GM12878 (cell line): ENCODE measurements at regions not wholly inside any gene's neighbourhood (a gene's known extent, or its start where the extent isn't known, plus 50 kb on each side); places are given as distances from the start of the nearest gene placed in this dataset.

Experiments
- ATAC-seq: fragments of 200-7000 bp; cut with Tn5 transposase; 3 replicates; pipeline ENCODE4 v1.9.1; 2020; ENCODE audit warnings: mild to moderate bottlenecking, moderate library complexity
- BruUV-seq: library from RNA; stranded (reverse); fragments of 400-500 nt; replicated peaks from 2 replicates; lab custom pipeline; 2021; lab: Mats Ljungman, UMichigan
- CTCF ChIA-PET: fragments of 300-600 bp; sonication (Branson Sonifier 250); formaldehyde crosslinking; extraction: SDS; loops from one replicate; lab custom pipeline; 2021; ENCODE audit warnings: inconsistent platforms; lab: Yijun Ruan, JAX
- POLR2A ChIA-PET: fragments of 350-600 bp; formaldehyde crosslinking; extraction: SDS; loops from one replicate; lab custom pipeline; 2021; ENCODE audit warnings: inconsistent platforms; lab: Charles Lee
- RAD21 ChIA-PET: fragments of 300-600 bp; sonication (Branson Sonifier 250); formaldehyde crosslinking; loops from one replicate; lab custom pipeline; 2023; ENCODE audit warnings: antibody characterized with exemption; ENCODE audit not compliant: unreplicated experiment; lab: Charles Lee
- SMC1A ChIA-PET: fragments of 300-600 bp; sonication (Branson Sonifier 250); formaldehyde crosslinking; loops from one replicate; lab custom pipeline; 2023; ENCODE audit not compliant: unreplicated experiment, uncharacterized antibody; lab: Charles Lee
- DNase-seq: peaks from one replicate; pipeline ENCODE4 v3.0.0-alpha.2; 2011; ENCODE audit warnings: low read depth, low spot score
- FAIRE-seq: peaks from 3 replicates; lab custom pipeline; 2011; peaks lifted over from hg19 to GRCh38; lab: Jason Lieb, UNC
- H2AFZ ChIP-seq: 2 replicates; pipeline ENCODE4 v1.6.0; 2011; ENCODE audit warnings: low read depth, low read length, control low read depth; ENCODE audit not compliant: control insufficient read depth
- H3K27ac ChIP-seq: 2 replicates; pipeline ENCODE4 v1.5.1; 2011; ENCODE audit warnings: control low read depth; ENCODE audit not compliant: control insufficient read depth, insufficient read depth
- H3K27me3 ChIP-seq, 2 experiments: replicated peaks in 1 of 2; 2 replicates each; pipeline versions ENCODE4 v1.6.0 to v1.6.1; 2011; ENCODE audit warnings: low read length in 1 of 2; ENCODE audit not compliant: control insufficient read depth in 2 of 2, insufficient read depth in 2 of 2
- H3K36me3 ChIP-seq, 2 experiments: 2 replicates each; pipeline ENCODE4 v1.5.1; 2011; ENCODE audit warnings: low read length in 1 of 2; ENCODE audit not compliant: control insufficient read depth in 2 of 2, insufficient read depth in 2 of 2
- H3K4me1 ChIP-seq: 2 replicates; pipeline ENCODE4 v1.6.1; 2011; ENCODE audit warnings: mild to moderate bottlenecking, low read length, moderate library complexity, mixed read lengths; ENCODE audit not compliant: control insufficient read depth, insufficient read depth
- H3K4me2 ChIP-seq: 2 replicates; pipeline ENCODE4 v1.6.0; 2011; ENCODE audit warnings: control low read depth; ENCODE audit not compliant: control insufficient read depth, insufficient read depth
- H3K4me3 ChIP-seq: fragments of 200-600 bp; sonication (generic); 2 replicates; pipeline ENCODE4 v1.5.1; 2016
- H3K79me2 ChIP-seq: 2 replicates; pipeline ENCODE4 v1.6.0; 2011; ENCODE audit warnings: low read length; ENCODE audit not compliant: control insufficient read depth, insufficient read depth
- H3K9ac ChIP-seq: 2 replicates; pipeline ENCODE4 v1.8.0; 2011; ENCODE audit warnings: low read length, control low read depth, mixed read lengths; ENCODE audit not compliant: control insufficient read depth, insufficient read depth
- H3K9me3 ChIP-seq: replicated peaks from 3 replicates; pipeline ENCODE4 v1.5.1; 2011; ENCODE audit warnings: mild to moderate bottlenecking, low read length; ENCODE audit not compliant: control insufficient read depth, insufficient read depth
- H4K20me1 ChIP-seq: 2 replicates; pipeline ENCODE4 v1.6.0; 2011; ENCODE audit not compliant: control insufficient read depth, insufficient read depth
- CBX3 ChIP-seq: fragments of 200-600 bp; sonication (generic); IDR thresholded peaks from 2 replicates; pipeline ENCODE4 v1.6.1; 2016; ENCODE audit warnings: low read depth, borderline replicate concordance
- E2F4 ChIP-seq: IDR thresholded peaks from 2 replicates; pipeline ENCODE4 v1.6.1; 2012; ENCODE audit warnings: low read depth, low read length, improper control_type of control experiment
- FOS ChIP-seq: IDR thresholded peaks from 3 replicates; pipeline ENCODE4 v1.6.1; 2011; ENCODE audit warnings: borderline replicate concordance; ENCODE audit not compliant: insufficient read length; ENCODE audit errors: extremely low read depth
- IKZF2 ChIP-seq, 2 experiments: fragments of 450-650 bp; IDR thresholded peaks; 2 replicates each; pipeline ENCODE4 v1.6.1; 2017; ENCODE audit warnings: mild to moderate bottlenecking in 2 of 2, moderate library complexity in 2 of 2
- MYC ChIP-seq: IDR thresholded peaks from 2 replicates; pipeline ENCODE4 v1.6.1; 2011; ENCODE audit warnings: mild to moderate bottlenecking, low read length, moderate library complexity, inconsistent platforms; ENCODE audit not compliant: insufficient read depth, insufficient replicate concordance, insufficient read length, severe bottlenecking
- NFIC ChIP-seq: IDR thresholded peaks from 2 replicates; pipeline ENCODE4 v1.6.1; 2012; ENCODE audit warnings: low read depth, mild to moderate bottlenecking, inconsistent platforms, low read length, moderate library complexity
- PAX8 ChIP-seq: fragments of 450-650 bp; IDR thresholded peaks from 2 replicates; pipeline ENCODE4 v1.6.1; 2017; ENCODE audit warnings: mild to moderate bottlenecking, moderate library complexity
- RCOR1 ChIP-seq: conservative IDR thresholded peaks from 2 replicates; pipeline ENCODE4 v1.6.1; 2012; ENCODE audit warnings: low read depth, low read length, improper control_type of control experiment
- SP1 ChIP-seq: IDR thresholded peaks from one replicate; pipeline ENCODE4 v1.6.1; 2011; ENCODE audit warnings: low read depth, low read length
- SPI1 ChIP-seq: IDR thresholded peaks from 2 replicates; pipeline ENCODE4 v1.6.1; 2011; ENCODE audit warnings: low read depth, mild to moderate bottlenecking, low read length, moderate library complexity, borderline replicate concordance; ENCODE audit not compliant: insufficient read depth
- ZNF274 ChIP-seq: IDR thresholded peaks from one replicate; pipeline ENCODE4 v1.8.0; 2011; ENCODE audit not compliant: insufficient read length, insufficient read depth
- WGBS: methylation state at CpG from one replicate; pipeline ENCODE4 v1.1.6; 2016; ENCODE audit warnings: low lambda C conversion rate; ENCODE audit not compliant: insufficient replicate concordance, insufficient coverage; ENCODE audit errors: missing lambda C conversion rate; 5-methylcytosine and 5-hydroxymethylcytosine counted together
- in situ Hi-C: fragments of 300-500 bp; cut with MboI; formaldehyde crosslinking; loops from 9 replicates; pipeline ENCODE4 v1.14.3; 2018; ENCODE audit warnings: mixed read lengths
- intact Hi-C: fragments of 100-400 bp; cut with micrococcal nuclease; formaldehyde crosslinking; loops from one replicate; pipeline ENCODE4 v1.14.2; 2022; ENCODE audit not compliant: unreplicated experiment
- TF ChIP-seq, protein P1 (sequence below): IDR thresholded peaks from 2 replicates; pipeline ENCODE4 v1.6.1; 2011; ENCODE audit warnings: low read depth, low read length, improper control_type of control experiment, borderline replicate concordance

DNA sequence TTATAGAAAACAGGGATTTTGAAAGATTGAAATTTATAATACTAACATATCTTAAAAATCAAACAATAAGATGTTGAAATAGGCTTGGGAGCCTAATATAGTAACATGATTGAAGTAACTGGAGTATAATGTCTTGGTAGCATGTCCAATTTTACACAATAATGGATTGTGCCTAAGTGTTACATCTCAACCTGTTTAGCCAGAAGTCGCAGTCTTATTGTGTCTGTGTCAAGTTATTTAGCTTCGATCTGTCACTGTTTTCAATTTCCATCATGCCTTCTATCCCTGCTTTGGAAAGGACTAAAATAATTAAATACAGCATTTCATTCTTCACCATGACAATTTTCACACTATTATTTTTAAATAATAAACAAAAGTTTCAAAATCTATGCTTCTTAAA lies 1352.2 kb downstream of the SI start:
- Histone ChIP-seq H4K20me1 (no peaks in the 10 kb centered on the region), H3K4me3 (no peak overlapping the region), H3K36me3 (no peaks in the 10 kb centered on the region), H3K27ac (no peak overlapping the region), H3K79me2 (no peaks in the 10 kb centered on the region), H3K9me3 (no peaks in the 10 kb centered on the region), H2AFZ (no peak overlapping the region), H3K9ac (no peak overlapping the region), H3K4me2 (no peak overlapping the region), H3K4me1 (no peaks in the 10 kb centered on the region)
- POLR2A ChIA-PET: no interaction called here
- SMC1A ChIA-PET: no interaction called here
- no peak for DNase-seq
- RAD21 ChIA-PET: no interaction called here
- intact Hi-C loops: no loop called here
- no peak for TF ChIP-seq FOS
- no peak for TF ChIP-seq PAX8
- no peak for TF ChIP-seq MYC
- TF ChIP-seq E2F4: no peak
- no peak for TF ChIP-seq SP1
- TF ChIP-seq, protein P1, sequence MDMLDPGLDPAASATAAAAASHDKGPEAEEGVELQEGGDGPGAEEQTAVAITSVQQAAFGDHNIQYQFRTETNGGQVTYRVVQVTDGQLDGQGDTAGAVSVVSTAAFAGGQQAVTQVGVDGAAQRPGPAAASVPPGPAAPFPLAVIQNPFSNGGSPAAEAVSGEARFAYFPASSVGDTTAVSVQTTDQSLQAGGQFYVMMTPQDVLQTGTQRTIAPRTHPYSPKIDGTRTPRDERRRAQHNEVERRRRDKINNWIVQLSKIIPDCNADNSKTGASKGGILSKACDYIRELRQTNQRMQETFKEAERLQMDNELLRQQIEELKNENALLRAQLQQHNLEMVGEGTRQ: no peak
- TF ChIP-seq RCOR1: no peak
- no peak for TF ChIP-seq ZNF274
- no peak for TF ChIP-seq SPI1
- TF ChIP-seq NFIC: no peak
- TF ChIP-seq CBX3: no peak
- TF ChIP-seq IKZF2 (IDR thresholded peaks at IDR 0.05): no peak
- TF ChIP-seq, all 136 proteins: peak for 0
- H3K27me3 ChIP-seq: no peaks in the 10 kb centered on the region
- no TSS peak for BruUV-seq
- in situ Hi-C loops: no loop called here
- ATAC-seq: no peak
- FAIRE-seq: no peak
- 36% methylated on average over 2 of the region's 2 CpGs for WGBS
- CTCF ChIA-PET: no interaction called here
